ENCODE measurements at regions not wholly inside any gene's neighbourhood (a gene's known extent, or its start where the extent isn't known, plus 50 kb on each side); places are given as distances from the start of the nearest gene placed in this dataset.

- no peaks in the 10 kb centered on the region for H3K36me3 ChIP-seq
- no peak overlapping the region for H3K4me2 ChIP-seq
- no peak overlapping the region for H3K9ac ChIP-seq
- H3K27ac ChIP-seq: no peak overlapping the region
- no peaks in the 10 kb centered on the region for H3K27me3 ChIP-seq
- peaks cover 4 to 51% (median 9%) of the 10 kb centered on the region in 10 experiments; a peak in 15 of 20 replicates for H3K4me1 ChIP-seq
- no peaks in the 10 kb centered on the region for H4K20me1 ChIP-seq
- no peak overlapping the region for H3K4me3 ChIP-seq
- TF ChIP-seq Cebpa-rat (IDR thresholded peaks at IDR 0.05): no peak
- H3K9me3 ChIP-seq (replicated peaks in 1 of 11): no peaks in the 10 kb centered on the region
Measured at GRCh38 chr14:49991491-49991890, 98.6 kb downstream of the ARF6 start.

GRCh38 chr14:49992036-49992435, 99.2 kb downstream of the ARF6 start:
- no peaks in the 10 kb centered on the region for H4K20me1 ChIP-seq
- H3K4me1 ChIP-seq: peaks cover 4 to 57% (median 9%) of the 10 kb centered on the region in 10 experiments; a peak in 15 of 20 replicates
- H3K36me3 ChIP-seq: no peaks in the 10 kb centered on the region
- H3K4me3 ChIP-seq: no peak overlapping the region
- no peaks in the 10 kb centered on the region for H3K27me3 ChIP-seq
- H3K9ac ChIP-seq: no peak overlapping the region
- H3K9me3 ChIP-seq (replicated peaks in 1 of 11): no peaks in the 10 kb centered on the region
- no peak overlapping the region for H3K27ac ChIP-seq
- TF ChIP-seq Cebpa-rat (IDR thresholded peaks at IDR 0.05): no peak
- peak overlapping the region in 6 of 11 experiments; percentile 7 to 52 (median 38); a peak in 7 of 22 replicates for H3K4me2 ChIP-seq

GRCh38 chr14:49992448-49992847, 99.6 kb downstream of the ARF6 start:
- no peak overlapping the region for H3K27ac ChIP-seq

GRCh38 chr14:49992901-49993339, 100.0 kb downstream of the ARF6 start:
- TF ChIP-seq Cebpa-rat (IDR thresholded peaks at IDR 0.05): no peak
- no peak overlapping the region for H3K4me3 ChIP-seq
- no peak overlapping the region for H3K27ac ChIP-seq
- peaks cover 4 to 66% (median 11%) of the 10 kb centered on the region in 10 experiments; a peak in 15 of 20 replicates for H3K4me1 ChIP-seq
- peak overlapping the region in 9 of 11 experiments; percentile 6 to 64 (median 36); a peak in 14 of 22 replicates for H3K4me2 ChIP-seq
- H4K20me1 ChIP-seq: no peaks in the 10 kb centered on the region
- no peaks in the 10 kb centered on the region for H3K27me3 ChIP-seq
- no peaks in the 10 kb centered on the region for H3K36me3 ChIP-seq
- no peaks in the 10 kb centered on the region for H3K9me3 ChIP-seq (replicated peaks in 1 of 11)
- H3K9ac ChIP-seq: no peak overlapping the region

More at GRCh38 chr14:49992448-49992847, 99.6 kb downstream of the ARF6 start:
- no peak for TF ChIP-seq Cebpa-rat (IDR thresholded peaks at IDR 0.05)
- no peak overlapping the region for H3K9ac ChIP-seq
- no peak overlapping the region for H3K4me3 ChIP-seq
- H3K36me3 ChIP-seq: no peaks in the 10 kb centered on the region
- no peaks in the 10 kb centered on the region for H4K20me1 ChIP-seq
- peaks cover 4 to 61% (median 9%) of the 10 kb centered on the region in 10 experiments; a peak in 15 of 20 replicates for H3K4me1 ChIP-seq
- no peaks in the 10 kb centered on the region for H3K27me3 ChIP-seq
- H3K9me3 ChIP-seq (replicated peaks in 1 of 11): no peaks in the 10 kb centered on the region
- peak overlapping the region in 9 of 11 experiments; percentile 6 to 64 (median 36); a peak in 14 of 22 replicates for H3K4me2 ChIP-seq

- no peak overlapping the region for H3K27ac ChIP-seq
Measured at GRCh38 chr14:49993565-49993964, 100.7 kb downstream of the ARF6 start.

GRCh38 chr14:49994951-49995561, 102.2 kb downstream of the ARF6 start:
- Histone ChIP-seq H3K27me3 (no peaks in the 10 kb centered on the region), H4K20me1 (no peaks in the 10 kb centered on the region), H3K4me2 (no peak overlapping the region), H3K4me3 (no peak overlapping the region), H3K27ac (no peak overlapping the region), H3K9ac (no peak overlapping the region), H3K36me3 (no peaks in the 10 kb centered on the region), H3K9me3 (replicated peaks in 1 of 11) (no peaks in the 10 kb centered on the region), H3K4me1 (peaks cover 19 to 82% (median 32%) of the 10 kb centered on the region in 10 experiments)
- no peak for TF ChIP-seq Cebpa-rat (IDR thresholded peaks at IDR 0.05)

More at GRCh38 chr14:49993565-49993964, 100.7 kb downstream of the ARF6 start:
- H3K4me2 ChIP-seq: peak overlapping the region in 3 of 11 experiments; percentile 36 to 64 (median 52); a peak in 6 of 22 replicates
- peaks cover 4 to 72% (median 17%) of the 10 kb centered on the region in 10 experiments; a peak in 16 of 20 replicates for H3K4me1 ChIP-seq
- TF ChIP-seq Cebpa-rat (IDR thresholded peaks at IDR 0.05): no peak
- H3K4me3 ChIP-seq: no peak overlapping the region
- no peaks in the 10 kb centered on the region for H4K20me1 ChIP-seq
- H3K27me3 ChIP-seq: no peaks in the 10 kb centered on the region
- no peaks in the 10 kb centered on the region for H3K9me3 ChIP-seq (replicated peaks in 1 of 11)
- H3K9ac ChIP-seq: no peak overlapping the region
- no peaks in the 10 kb centered on the region for H3K36me3 ChIP-seq

GRCh38 chr14:49997991-49998390, 105.1 kb downstream of the ARF6 start:
- Histone ChIP-seq H3K27ac (peak overlapping the region in 8 of 11 experiments; percentile 17 to 97 (median 84); a peak in 7 of 22 replicates), H3K36me3 (no peaks in the 10 kb centered on the region), H3K27me3 (no peaks in the 10 kb centered on the region), H3K4me3 (no peak overlapping the region), H3K9ac (no peak overlapping the region), H4K20me1 (no peaks in the 10 kb centered on the region), H3K9me3 (replicated peaks in 1 of 11) (no peaks in the 10 kb centered on the region), H3K4me1 (peaks cover 43 to 88% (median 54%) of the 10 kb centered on the region in 10 experiments), H3K4me2 (peak overlapping the region in 6 of 11 experiments; percentile 87 to 100 (median 96); a peak in 10 of 22 replicates)
- TF ChIP-seq Cebpa-rat (IDR thresholded peaks at IDR 0.05): no peak

GRCh38 chr14:49999146-49999761, 106.4 kb downstream of the ARF6 start:
- H3K27ac ChIP-seq: peak overlapping the region; percentile 66 to 97 (median 83)
- peak overlapping the region; percentile 76 to 100 (median 89) for H3K4me2 ChIP-seq
- peak overlapping the region in 5 of 10 experiments; percentile 23 to 40 (median 30); a peak in 5 of 20 replicates for H3K4me3 ChIP-seq
- H4K20me1 ChIP-seq: no peaks in the 10 kb centered on the region
- H3K9me3 ChIP-seq (replicated peaks in 1 of 11): no peaks in the 10 kb centered on the region
- no peaks in the 10 kb centered on the region for H3K27me3 ChIP-seq
- H3K36me3 ChIP-seq: no peaks in the 10 kb centered on the region
- no peak for TF ChIP-seq Cebpa-rat (IDR thresholded peaks at IDR 0.05)
- peaks cover 53 to 83% (median 63%) of the 10 kb centered on the region in 10 experiments for H3K4me1 ChIP-seq
- H3K9ac ChIP-seq: peak overlapping the region; percentile 59 to 88 (median 73); a peak in 18 of 22 replicates

- H3K27ac ChIP-seq: peak overlapping the region; percentile 66 to 97 (median 83)
- no peaks in the 10 kb centered on the region for H4K20me1 ChIP-seq
- H3K27me3 ChIP-seq: no peaks in the 10 kb centered on the region
- peak overlapping the region; percentile 76 to 100 (median 89) for H3K4me2 ChIP-seq
- peaks cover 53 to 89% (median 68%) of the 10 kb centered on the region in 10 experiments for H3K4me1 ChIP-seq
- H3K9ac ChIP-seq: peak overlapping the region; percentile 59 to 88 (median 73); a peak in 21 of 22 replicates
- no peaks in the 10 kb centered on the region for H3K36me3 ChIP-seq
- no peak for TF ChIP-seq Cebpa-rat (IDR thresholded peaks at IDR 0.05)
- peak overlapping the region in 7 of 10 experiments; percentile 4 to 40 (median 26); a peak in 11 of 20 replicates for H3K4me3 ChIP-seq
- no peaks in the 10 kb centered on the region for H3K9me3 ChIP-seq (replicated peaks in 1 of 11)
Measured at GRCh38 chr14:49999826-50000379, 107.0 kb downstream of the ARF6 start.
